Upper lobe of left lung (tissue), 6 donors: ENCODE measurements at regions not wholly inside any gene's neighbourhood (a gene's known extent, or its start where the extent isn't known, plus 50 kb on each side); places are given as distances from the start of the nearest gene placed in this dataset.

ENCODE experiments used
- ATAC-seq, 2 donors: fragments of 200-7000 bp; cut with Tn5 transposase; one replicate each; pipeline ENCODE4 v1.9.1; 2022; ENCODE audit warnings: mild to moderate bottlenecking in 2 of 2, moderate library complexity in 2 of 2; ENCODE audit not compliant: low FRiP score in 2 of 2
- DNase-seq, 2 donors: peaks; one replicate each; pipeline ENCODE4 v3.0.0-alpha.2; 2019 to 2020
- H3K27ac ChIP-seq, 4 donors: fragments of 200-600 bp; sonication (generic); one replicate each; pipeline ENCODE4 v1.5.1; 2016 to 2019
- H3K27me3 ChIP-seq, 4 donors: fragments of 200-600 bp; sonication (generic); one replicate each; pipeline ENCODE4 v1.5.1; 2017 to 2019
- H3K36me3 ChIP-seq, 4 donors: fragments of 200-600 bp; sonication (generic); one replicate each; pipeline ENCODE4 v1.5.1; 2016 to 2019
- H3K4me1 ChIP-seq, 4 donors: fragments of 200-600 bp; sonication (generic); one replicate each; pipeline ENCODE4 v1.5.1; 2018 to 2019
- H3K4me3 ChIP-seq, 4 donors: fragments of 200-600 bp; sonication (generic); one replicate each; pipeline ENCODE4 v1.5.1; 2017 to 2019; ENCODE audit warnings: mild to moderate bottlenecking in 2 of 4, moderate library complexity in 1 of 4
- H3K9me3 ChIP-seq, 4 donors: fragments of 200-600 bp; sonication (generic); one replicate each; pipeline ENCODE4 v1.5.1; 2018 to 2019
- EP300 ChIP-seq, 4 donors: sonication (generic); formaldehyde crosslinking; IDR thresholded peaks; one replicate each; pipeline ENCODE4 v1.5.1; 2017; ENCODE audit warnings: antibody characterized with exemption in 4 of 4, control low read depth in 2 of 4
- POLR2A ChIP-seq, 4 donors: fragments of 450-650 bp; IDR thresholded peaks; one replicate each; pipeline ENCODE4 v1.5.1; 2016 to 2017; ENCODE audit warnings: antibody characterized with exemption in 4 of 4, mild to moderate bottlenecking in 2 of 4
- POLR2AphosphoS5 ChIP-seq, 2 donors: sonication (generic); formaldehyde crosslinking; IDR thresholded peaks; one replicate each; pipeline ENCODE4 v1.5.1; 2017; ENCODE audit warnings: antibody characterized with exemption in 2 of 2
- WGBS, 2 donors: methylation state at CpG; one replicate each; pipeline ENCODE4 v1.1.5; 2017 to 2018; 5-methylcytosine and 5-hydroxymethylcytosine counted together
- TF ChIP-seq, protein P1 (sequence below), 6 experiments: fragments of 450-650 bp in 4 of 6; fragments of 200-600 bp in 2 of 6; sonication (generic) in 2 of 6; IDR thresholded peaks; one replicate each; pipeline ENCODE4 v1.5.1; 2016 to 2019; ENCODE audit warnings: antibody characterized with exemption in 6 of 6
- donor health status: DM: no; HTN: no; CAD: no; lungs with moderate emphysema.
- donor health status: DM: no; HTN: yes; CAD: no; lungs with severe emphysema.

DNA sequence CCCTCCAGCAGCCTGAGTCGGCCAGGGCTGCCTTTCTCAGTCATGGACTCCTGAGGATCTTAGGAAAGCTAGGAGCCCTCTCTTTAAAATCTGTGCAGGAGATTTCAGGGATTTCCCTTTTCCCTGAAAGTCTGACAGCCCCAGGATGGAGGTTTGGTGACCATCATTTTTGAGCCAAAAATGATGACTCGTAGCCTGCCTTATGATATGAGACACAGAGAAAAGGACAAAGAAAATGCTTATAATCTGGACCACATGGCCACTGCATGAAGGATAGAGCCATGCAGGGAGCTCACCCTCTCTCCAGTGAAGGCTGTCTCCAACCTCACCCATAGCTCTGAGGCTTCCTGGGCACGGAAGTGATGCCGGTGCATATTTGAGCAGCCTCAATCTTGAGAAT is 106.6 kb upstream of the CHST15 start:
- Histone ChIP-seq H3K4me1 (no peaks in the 10 kb centered on the region), H3K27ac (no peak overlapping the region), H3K9me3 (no peaks in the 10 kb centered on the region), H3K4me3 (no peak overlapping the region), H3K27me3 (no peaks in the 10 kb centered on the region), H3K36me3 (no peaks in the 10 kb centered on the region)
- DNase-seq (no peak), ATAC-seq (no peak)
- WGBS, 2 donors, result 82 to 94% methylated on average over 4 of the region's 4 CpGs
- no peak for TF ChIP-seq POLR2AphosphoS5 (IDR thresholded peaks at IDR 0.05)
- no peak for TF ChIP-seq POLR2A (IDR thresholded peaks at IDR 0.05)
- TF ChIP-seq EP300 (IDR thresholded peaks at IDR 0.05), result no peak
- TF ChIP-seq, protein P1, sequence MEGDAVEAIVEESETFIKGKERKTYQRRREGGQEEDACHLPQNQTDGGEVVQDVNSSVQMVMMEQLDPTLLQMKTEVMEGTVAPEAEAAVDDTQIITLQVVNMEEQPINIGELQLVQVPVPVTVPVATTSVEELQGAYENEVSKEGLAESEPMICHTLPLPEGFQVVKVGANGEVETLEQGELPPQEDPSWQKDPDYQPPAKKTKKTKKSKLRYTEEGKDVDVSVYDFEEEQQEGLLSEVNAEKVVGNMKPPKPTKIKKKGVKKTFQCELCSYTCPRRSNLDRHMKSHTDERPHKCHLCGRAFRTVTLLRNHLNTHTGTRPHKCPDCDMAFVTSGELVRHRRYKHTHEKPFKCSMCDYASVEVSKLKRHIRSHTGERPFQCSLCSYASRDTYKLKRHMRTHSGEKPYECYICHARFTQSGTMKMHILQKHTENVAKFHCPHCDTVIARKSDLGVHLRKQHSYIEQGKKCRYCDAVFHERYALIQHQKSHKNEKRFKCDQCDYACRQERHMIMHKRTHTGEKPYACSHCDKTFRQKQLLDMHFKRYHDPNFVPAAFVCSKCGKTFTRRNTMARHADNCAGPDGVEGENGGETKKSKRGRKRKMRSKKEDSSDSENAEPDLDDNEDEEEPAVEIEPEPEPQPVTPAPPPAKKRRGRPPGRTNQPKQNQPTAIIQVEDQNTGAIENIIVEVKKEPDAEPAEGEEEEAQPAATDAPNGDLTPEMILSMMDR (IDR thresholded peaks at IDR 0.05), result no peak

DNA sequence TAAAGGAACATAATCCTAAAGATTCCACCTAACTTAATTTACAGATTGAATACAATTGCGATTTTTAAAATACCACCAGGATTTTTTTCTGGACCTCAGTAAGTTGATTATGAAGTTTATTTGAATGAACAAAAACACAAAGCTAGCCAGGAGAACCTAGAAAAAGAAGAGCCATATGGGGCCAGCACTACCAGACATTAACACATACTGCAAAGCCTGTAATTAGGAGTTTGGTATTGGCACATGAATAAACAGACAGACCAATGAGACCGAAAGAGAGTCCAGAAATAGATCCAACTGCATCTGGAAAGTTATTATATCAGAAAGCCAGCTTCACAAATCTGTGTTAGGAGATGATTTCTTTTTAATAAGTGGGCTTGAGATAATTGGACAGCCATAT is 105.5 kb upstream of the CHST15 start:
- ATAC-seq (no peak), DNase-seq (no peak)
- no peak overlapping the region for H3K4me3 ChIP-seq
- no peaks in the 10 kb centered on the region for H3K27me3 ChIP-seq
- no peaks in the 10 kb centered on the region for H3K36me3 ChIP-seq
- WGBS, 2 donors, result 79 to 94% methylated on average over 2 of the region's 2 CpGs
- TF ChIP-seq POLR2A (IDR thresholded peaks at IDR 0.05) (no peak), POLR2AphosphoS5 (IDR thresholded peaks at IDR 0.05) (no peak), EP300 (IDR thresholded peaks at IDR 0.05) (no peak)
- TF ChIP-seq, protein P1 (IDR thresholded peaks at IDR 0.05), result no peak
- H3K9me3 ChIP-seq, result no peaks in the 10 kb centered on the region
- no peak overlapping the region for H3K27ac ChIP-seq
- no peaks in the 10 kb centered on the region for H3K4me1 ChIP-seq

DNA sequence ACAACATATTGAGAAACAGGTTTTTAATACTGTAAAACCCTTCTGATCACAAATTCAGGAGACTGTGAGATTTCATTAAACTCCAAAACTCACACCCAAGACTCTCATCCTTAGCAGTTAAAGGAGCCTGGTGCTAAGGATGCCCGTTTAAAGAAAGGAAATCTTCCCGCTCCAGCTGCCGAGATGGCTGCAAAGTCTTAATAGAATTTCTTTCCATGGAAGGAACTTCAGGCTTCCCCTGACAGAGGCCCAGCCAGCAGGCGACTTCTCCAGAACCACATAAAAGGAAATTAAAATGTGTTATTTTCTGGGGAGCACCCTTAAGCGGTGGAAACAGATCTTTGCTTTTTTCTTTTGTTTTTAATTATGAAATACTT is 104.7 kb upstream of the CHST15 start:
- no peak for DNase-seq
- TF ChIP-seq, protein P1 (IDR thresholded peaks at IDR 0.05), result no peak
- TF ChIP-seq EP300 (IDR thresholded peaks at IDR 0.05) (no peak), POLR2AphosphoS5 (IDR thresholded peaks at IDR 0.05) (no peak), POLR2A (IDR thresholded peaks at IDR 0.05) (no peak)
- H3K27ac ChIP-seq, result no peak overlapping the region
- no peaks in the 10 kb centered on the region for H3K4me1 ChIP-seq
- 73 to 87% methylated on average over 5 of the region's 5 CpGs for WGBS, 2 donors
- H3K27me3 ChIP-seq, result no peaks in the 10 kb centered on the region
- H3K9me3 ChIP-seq, result no peaks in the 10 kb centered on the region
- no peaks in the 10 kb centered on the region for H3K36me3 ChIP-seq
- H3K4me3 ChIP-seq, result no peak overlapping the region
- no peak for ATAC-seq

DNA sequence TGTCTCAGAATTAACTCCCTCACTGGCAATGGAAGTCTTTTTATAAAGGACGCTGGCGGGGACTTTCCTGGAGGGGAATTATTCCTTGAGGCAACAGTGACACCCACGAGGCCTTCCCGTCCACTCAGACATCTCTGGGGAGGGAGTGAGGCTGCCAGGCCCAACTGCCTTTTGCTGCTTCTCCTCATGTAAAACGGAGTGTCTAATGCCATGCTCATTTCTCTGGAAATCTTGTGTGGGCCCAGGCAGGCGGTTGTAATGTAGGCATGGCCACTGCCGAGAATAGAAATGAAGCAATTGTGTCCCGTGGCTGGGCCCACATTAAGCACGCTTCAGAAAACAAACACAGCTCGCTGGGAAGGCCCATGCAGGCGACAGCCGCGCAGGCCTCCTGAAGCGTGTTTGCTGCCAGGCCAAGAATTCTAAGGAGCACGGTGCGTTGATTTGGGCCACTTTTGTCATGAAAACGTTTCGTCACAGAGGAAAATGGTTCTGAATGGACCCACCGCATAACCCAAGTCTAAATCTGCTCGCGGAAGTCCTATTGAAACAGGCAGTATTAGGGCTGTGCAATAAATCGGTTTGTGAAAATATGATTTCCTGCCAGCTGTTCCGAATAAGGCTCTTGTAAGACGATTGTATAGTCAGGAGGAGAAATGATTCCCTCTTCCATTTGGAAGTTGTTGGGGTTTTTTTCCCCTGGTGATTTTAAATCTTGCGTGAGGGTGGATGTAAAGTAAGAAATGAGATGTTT is 104.2 kb upstream of the CHST15 start:
- H3K27ac ChIP-seq, result no peak overlapping the region
- no peak for ATAC-seq
- H3K4me1 ChIP-seq, result no peaks in the 10 kb centered on the region
- 87 to 88% methylated on average over 23 to 25 of the region's 25 CpGs for WGBS, 2 donors
- TF ChIP-seq POLR2AphosphoS5 (IDR thresholded peaks at IDR 0.05) (no peak), EP300 (IDR thresholded peaks at IDR 0.05) (no peak), POLR2A (IDR thresholded peaks at IDR 0.05) (no peak)
- TF ChIP-seq, protein P1 (IDR thresholded peaks at IDR 0.05), result no peak
- no peak overlapping the region for H3K4me3 ChIP-seq
- peak in 1 of 2 donors; percentile 46 for DNase-seq
- no peaks in the 10 kb centered on the region for H3K36me3 ChIP-seq
- H3K27me3 ChIP-seq, result no peaks in the 10 kb centered on the region
- H3K9me3 ChIP-seq, result no peaks in the 10 kb centered on the region

DNA sequence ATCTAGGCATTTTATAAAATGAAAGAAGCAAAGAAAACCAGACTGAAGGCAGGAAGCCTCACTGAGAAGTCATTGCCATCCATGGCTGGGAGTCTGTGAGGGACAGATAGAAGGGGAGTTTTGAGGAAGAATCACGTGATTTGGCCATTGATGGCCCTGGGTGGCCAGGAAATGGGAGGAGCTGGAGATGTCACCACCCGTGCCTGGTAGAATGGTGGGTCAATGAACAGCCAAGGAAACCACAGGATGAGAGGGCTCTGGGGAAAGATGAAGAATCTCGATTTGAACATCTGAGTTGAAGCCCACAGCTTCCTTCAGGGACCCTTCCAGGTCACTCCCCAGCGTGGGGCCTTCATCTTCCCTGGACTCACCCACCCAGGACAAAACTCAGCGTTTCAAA is 103.3 kb upstream of the CHST15 start:
- no peak for ATAC-seq
- no peaks in the 10 kb centered on the region for H3K4me1 ChIP-seq
- no peaks in the 10 kb centered on the region for H3K9me3 ChIP-seq
- TF ChIP-seq, protein P1 (IDR thresholded peaks at IDR 0.05), result no peak
- TF ChIP-seq POLR2AphosphoS5 (IDR thresholded peaks at IDR 0.05) (no peak), POLR2A (IDR thresholded peaks at IDR 0.05) (no peak), EP300 (IDR thresholded peaks at IDR 0.05) (no peak)
- WGBS, 2 donors, result 55 to 59% methylated on average over 5 of the region's 5 CpGs
- H3K27me3 ChIP-seq, result no peaks in the 10 kb centered on the region
- no peaks in the 10 kb centered on the region for H3K36me3 ChIP-seq
- no peak overlapping the region for H3K27ac ChIP-seq
- H3K4me3 ChIP-seq, result no peak overlapping the region
- DNase-seq, result no peak
